Ectodermal cell (in vitro differentiated cells): ENCODE measurements at regions not wholly inside any gene's neighbourhood (a gene's known extent, or its start where the extent isn't known, plus 50 kb on each side); places are given as distances from the start of the nearest gene placed in this dataset.

Experiments
- H3K27ac ChIP-seq: 2 replicates; pipeline ENCODE4 v1.7.0; 2013; ENCODE audit warnings: mild to moderate bottlenecking, low read depth, low read length; ENCODE audit not compliant: insufficient read depth, poor library complexity, severe bottlenecking
- H3K27me3 ChIP-seq: 2 replicates; pipeline ENCODE4 v1.7.0; 2013; ENCODE audit warnings: mild to moderate bottlenecking, low read length; ENCODE audit not compliant: insufficient read depth, control insufficient read depth, poor library complexity, severe bottlenecking
- H3K36me3 ChIP-seq: one replicate; pipeline ENCODE4 v1.7.0; 2013; ENCODE audit warnings: low read length; ENCODE audit not compliant: control insufficient read depth, insufficient read depth
- H3K4me1 ChIP-seq: one replicate; pipeline ENCODE4 v1.7.0; 2013; ENCODE audit warnings: low read length; ENCODE audit not compliant: control insufficient read depth, insufficient read depth
- H3K4me3 ChIP-seq: 2 replicates; pipeline ENCODE4 v1.7.0; 2013; ENCODE audit warnings: low read depth, low read length, control low read depth; ENCODE audit not compliant: insufficient read depth
- H3K9me3 ChIP-seq: 2 replicates; pipeline ENCODE4 v1.7.0; 2013; ENCODE audit warnings: mild to moderate bottlenecking, low read length, moderate library complexity; ENCODE audit not compliant: control insufficient read depth
- WGBS, 2 experiments: methylation state at CpG; one replicate each; pipeline ENCODE4 v1.1.7; 2013; ENCODE audit warnings: missing lambda C conversion rate in 2 of 2; 5-methylcytosine and 5-hydroxymethylcytosine counted together

DNA sequence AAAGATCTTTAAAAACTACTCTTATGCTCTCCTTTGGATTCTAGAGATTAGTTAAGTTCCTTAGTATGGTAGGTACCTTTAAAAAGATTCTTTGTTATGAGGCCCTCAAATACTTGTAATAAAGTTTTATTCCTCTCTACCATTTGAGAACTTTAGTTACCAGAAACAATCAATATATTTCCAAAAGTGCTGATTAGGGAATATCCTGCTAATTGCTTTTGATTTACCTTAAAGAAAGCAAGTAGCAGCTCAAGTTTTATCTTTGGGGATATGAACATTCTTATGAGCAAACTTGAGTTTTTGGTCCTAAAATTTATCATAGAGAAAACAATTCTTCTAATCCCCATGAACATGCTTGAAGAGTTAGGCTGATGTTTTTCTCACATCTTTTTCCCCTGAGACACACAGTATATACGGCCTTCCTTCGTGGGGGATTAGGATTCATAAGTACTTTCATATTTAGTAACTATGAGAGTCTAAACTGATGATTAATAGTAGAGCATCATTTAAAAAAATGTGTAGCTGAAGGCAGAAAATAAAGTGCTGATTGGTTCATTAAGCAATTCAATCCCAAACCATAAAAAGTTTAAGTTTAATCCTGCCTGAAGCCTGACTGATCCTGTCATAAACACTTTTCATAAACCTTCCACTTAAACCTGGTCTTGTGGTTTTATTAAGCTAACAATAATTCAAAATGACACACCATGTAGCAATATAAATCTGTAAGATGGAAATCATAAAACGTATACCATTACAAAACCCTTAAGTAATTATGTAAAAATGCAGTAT is 380.5 kb upstream of the FBXO33 start:
- H3K27ac ChIP-seq: no peak overlapping the region
- H3K36me3 ChIP-seq: no peaks in the 10 kb centered on the region
- no peaks in the 10 kb centered on the region for H3K9me3 ChIP-seq
- 100% methylated on average over 1 of the region's 3 CpGs; no CpG with 5 or more reads in 1 of the 2 experiments for whole genome bisulfite sequencing, 2 experiments
- no peaks in the 10 kb centered on the region for H3K4me1 ChIP-seq
- no peak overlapping the region for H3K4me3 ChIP-seq
- H3K27me3 ChIP-seq: no peaks in the 10 kb centered on the region

DNA sequence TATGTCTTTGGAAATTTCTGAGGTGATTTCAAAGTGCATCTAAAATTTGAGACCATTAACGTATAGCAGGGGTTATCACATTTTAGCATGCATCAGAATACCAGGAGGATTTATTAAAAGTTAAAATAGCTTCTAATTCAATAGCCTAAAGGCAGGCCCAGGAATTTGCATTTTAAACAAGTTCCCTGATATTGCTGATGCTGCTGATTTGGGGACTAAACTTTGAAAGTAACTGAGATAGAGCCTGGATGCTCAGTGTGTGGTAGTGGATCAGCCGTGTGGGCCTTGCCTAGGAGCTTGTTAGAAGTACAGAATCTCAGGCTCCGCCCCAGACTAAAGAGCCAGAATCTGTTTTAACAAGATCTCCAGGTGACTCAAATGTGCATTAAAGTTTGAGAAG is 375.0 kb upstream of the FBXO33 start:
- Histone ChIP-seq H3K27me3 (no peaks in the 10 kb centered on the region), H3K27ac (no peak overlapping the region), H3K4me3 (no peak overlapping the region), H3K9me3 (no peaks in the 10 kb centered on the region), H3K36me3 (no peaks in the 10 kb centered on the region), H3K4me1 (no peaks in the 10 kb centered on the region)
- WGBS, 2 experiments: 95 to 96% methylated on average over 3 of the region's 3 CpGs

DNA sequence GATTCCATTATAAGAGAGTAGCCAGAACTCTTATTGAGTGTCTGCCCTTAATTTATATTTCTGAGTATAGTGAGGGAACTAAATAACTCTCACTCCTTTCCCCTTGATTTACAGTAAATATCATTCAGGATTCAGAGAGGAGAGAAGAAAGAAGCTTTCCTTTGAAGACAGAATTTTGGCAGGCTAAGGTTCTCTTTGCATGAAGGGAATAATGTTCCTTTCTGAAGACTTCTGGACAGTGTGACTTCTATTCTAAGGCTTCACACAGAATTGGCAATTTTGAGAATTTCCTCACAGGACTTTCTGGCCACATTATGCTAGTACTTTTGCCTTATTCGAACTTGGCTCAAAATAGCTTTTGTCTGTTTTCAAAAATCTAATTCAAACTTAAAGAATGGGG is 352.2 kb upstream of the FBXO33 start:
- H3K4me1 ChIP-seq: peaks cover 5% of the 10 kb centered on the region
- no peaks in the 10 kb centered on the region for H3K9me3 ChIP-seq
- no peak overlapping the region for H3K27ac ChIP-seq
- no peaks in the 10 kb centered on the region for H3K36me3 ChIP-seq
- no peak overlapping the region for H3K4me3 ChIP-seq
- WGBS, 2 experiments: 88 to 100% methylated on average over 1 of the region's 1 CpG
- no peaks in the 10 kb centered on the region for H3K27me3 ChIP-seq

DNA sequence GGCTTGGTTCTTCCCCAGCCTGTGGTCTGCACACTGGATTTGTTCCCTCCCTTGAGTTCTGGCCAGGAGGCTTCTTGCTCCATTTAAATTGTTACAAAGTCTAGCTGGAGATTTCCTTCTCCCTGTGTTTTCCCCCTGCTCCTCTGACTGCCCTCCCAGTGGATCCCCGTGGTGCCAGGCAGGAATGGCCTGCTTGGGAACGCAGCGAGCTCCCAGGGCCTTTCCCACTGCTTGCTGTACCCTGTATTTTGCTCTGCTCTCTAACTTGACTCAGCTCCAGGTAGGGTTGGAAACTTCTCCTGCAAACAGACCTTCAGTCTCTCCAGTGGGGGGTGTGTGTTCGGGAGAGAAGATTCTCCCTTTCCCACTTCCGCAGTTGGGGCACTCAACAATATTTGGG is 349.2 kb upstream of the FBXO33 start:
- peaks cover 5% of the 10 kb centered on the region for H3K4me1 ChIP-seq
- H3K36me3 ChIP-seq: no peaks in the 10 kb centered on the region
- no peaks in the 10 kb centered on the region for H3K27me3 ChIP-seq
- no peak overlapping the region for H3K27ac ChIP-seq
- H3K4me3 ChIP-seq: no peak overlapping the region
- 77 to 88% methylated on average over 4 to 5 of the region's 5 CpGs for WGBS, 2 experiments
- no peaks in the 10 kb centered on the region for H3K9me3 ChIP-seq

GRCh38 chr14:39773387-39774126 is 341.3 kb upstream of the FBXO33 start:
- Histone ChIP-seq H3K4me3 (no peak overlapping the region), H3K36me3 (no peaks in the 10 kb centered on the region), H3K27ac (no peak overlapping the region), H3K4me1 (no peaks in the 10 kb centered on the region), H3K9me3 (no peaks in the 10 kb centered on the region), H3K27me3 (no peaks in the 10 kb centered on the region)
- WGBS, 2 experiments: 88 to 96% methylated on average over 2 of the region's 2 CpGs

- Histone ChIP-seq H3K9me3 (no peaks in the 10 kb centered on the region), H3K36me3 (no peaks in the 10 kb centered on the region), H3K4me1 (no peaks in the 10 kb centered on the region), H3K27me3 (no peaks in the 10 kb centered on the region), H3K27ac (no peak overlapping the region), H3K4me3 (no peak overlapping the region)
- 80 to 82% methylated on average over 1 of the region's 1 CpG for WGBS, 2 experiments
These were observed 340.4 kb upstream of the FBXO33 start for GRCh38 chr14:39772627-39773026.

GRCh38 chr14:39768589-39768988 is 336.4 kb upstream of the FBXO33 start:
- H3K27me3 ChIP-seq: no peaks in the 10 kb centered on the region
- H3K27ac ChIP-seq: no peak overlapping the region
- WGBS, 2 experiments: 90 to 100% methylated on average over 1 of the region's 1 CpG
- no peaks in the 10 kb centered on the region for H3K36me3 ChIP-seq
- no peaks in the 10 kb centered on the region for H3K4me1 ChIP-seq
- no peaks in the 10 kb centered on the region for H3K9me3 ChIP-seq
- H3K4me3 ChIP-seq: no peak overlapping the region

GRCh38 chr14:39766397-39767000 is 334.3 kb upstream of the FBXO33 start:
- WGBS, 2 experiments: 80 to 86% methylated on average over 7 of the region's 7 CpGs
- Histone ChIP-seq H3K27me3 (no peaks in the 10 kb centered on the region), H3K4me3 (no peak overlapping the region), H3K4me1 (no peaks in the 10 kb centered on the region), H3K36me3 (no peaks in the 10 kb centered on the region), H3K27ac (no peak overlapping the region), H3K9me3 (no peaks in the 10 kb centered on the region)

DNA sequence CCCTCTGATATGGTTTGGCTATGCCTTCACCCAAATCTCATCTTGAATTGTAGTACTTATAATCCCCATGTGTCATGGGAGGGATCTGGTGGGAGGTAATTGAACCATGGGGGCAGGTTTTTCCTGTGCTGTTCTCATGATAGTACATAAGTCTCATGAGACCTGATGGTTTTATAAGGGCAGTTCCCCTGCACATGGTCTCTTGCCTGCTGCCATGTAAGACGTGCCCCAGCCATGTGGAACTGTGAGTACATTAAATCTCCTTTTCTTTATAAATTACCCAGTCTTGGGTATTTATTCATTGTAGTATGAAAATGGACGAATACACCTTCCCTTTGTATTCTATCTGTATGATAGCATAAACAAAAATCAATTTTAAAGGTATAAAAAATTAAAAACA is 333.4 kb upstream of the FBXO33 start:
- no peaks in the 10 kb centered on the region for H3K4me1 ChIP-seq
- H3K27ac ChIP-seq: no peak overlapping the region
- 100% methylated on average over 1 of the region's 2 CpGs; no CpG with 5 or more reads in 1 of the 2 experiments for WGBS, 2 experiments
- H3K9me3 ChIP-seq: no peaks in the 10 kb centered on the region
- H3K4me3 ChIP-seq: no peak overlapping the region
- H3K27me3 ChIP-seq: no peaks in the 10 kb centered on the region
- H3K36me3 ChIP-seq: no peaks in the 10 kb centered on the region

DNA sequence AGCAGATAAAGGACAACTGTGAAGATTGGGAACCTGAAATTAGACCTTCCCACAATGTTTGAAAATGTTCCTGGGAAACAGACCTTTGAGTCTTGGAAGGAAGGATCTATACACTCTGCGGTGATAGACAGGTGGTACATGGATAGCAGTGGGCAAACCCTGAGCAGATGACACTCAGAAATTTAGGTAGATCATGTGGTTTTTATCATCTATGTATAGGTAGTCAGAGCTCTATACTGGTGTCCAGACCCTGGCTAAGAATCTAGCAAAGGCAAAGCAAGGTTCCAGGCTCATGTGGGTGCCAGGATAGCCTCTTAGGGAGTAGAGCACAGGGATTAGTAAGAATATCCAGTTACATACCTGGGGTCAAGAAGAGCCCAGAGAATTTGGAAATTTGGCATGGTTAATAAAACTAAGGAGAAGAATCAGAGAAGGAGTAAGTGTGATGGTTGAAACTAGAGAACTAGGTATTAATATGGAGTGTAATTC is 331.2 kb upstream of the FBXO33 start:
- H3K27me3 ChIP-seq: no peaks in the 10 kb centered on the region
- H3K4me1 ChIP-seq: no peaks in the 10 kb centered on the region
- H3K9me3 ChIP-seq: no peaks in the 10 kb centered on the region
- H3K4me3 ChIP-seq: no peak overlapping the region
- H3K36me3 ChIP-seq: no peaks in the 10 kb centered on the region
- 95 to 100% methylated on average over 1 of the region's 1 CpG for WGBS, 2 experiments
- no peak overlapping the region for H3K27ac ChIP-seq
